H1 (cell line): ENCODE measurements at regions not wholly inside any gene's neighbourhood (a gene's known extent, or its start where the extent isn't known, plus 50 kb on each side); places are given as distances from the start of the nearest gene placed in this dataset.

Experiments
- CTCF ChIA-PET: fragments of 300-600 bp; sonication (Branson Sonifier 250); formaldehyde crosslinking; loops from one replicate; lab custom pipeline; 2021; ENCODE audit not compliant: partially characterized antibody; lab: Charles Lee
- POLR2A ChIA-PET: fragments of 300-600 bp; sonication (Branson Sonifier 250); formaldehyde crosslinking; loops from one replicate; lab custom pipeline; 2021; ENCODE audit warnings: inconsistent platforms; ENCODE audit not compliant: partially characterized antibody; lab: Charles Lee
- DNase-seq, 2 experiments: peaks; one replicate each; pipeline versions ENCODE4 v3.0.0 to v3.0.0-alpha.2; 2010 to 2022; ENCODE audit warnings: low spot score in 2 of 2, low read depth in 1 of 2, mixed read lengths in 1 of 2
- FAIRE-seq: peaks from 2 replicates; lab custom pipeline; 2011; peaks lifted over from hg19 to GRCh38; lab: Jason Lieb, UNC
- H2AFZ ChIP-seq: 2 replicates; pipeline ENCODE4 v1.8.1; 2012; ENCODE audit warnings: low read length, inconsistent platforms
- H2AK5ac ChIP-seq: 2 replicates; pipeline ENCODE4 v1.6.1; 2013; ENCODE audit warnings: low read depth, low read length
- H2BK120ac ChIP-seq: replicated peaks from 2 replicates; pipeline ENCODE3; 2013; ENCODE audit warnings: low read depth, low read length, inconsistent platforms
- H2BK12ac ChIP-seq: 2 replicates; pipeline ENCODE4 v1.6.1; 2013; ENCODE audit warnings: low read depth, low read length
- H2BK15ac ChIP-seq: 2 replicates; pipeline ENCODE4 v1.6.1; 2013; ENCODE audit warnings: low read length
- H2BK20ac ChIP-seq: 2 replicates; pipeline ENCODE4 v1.6.1; 2013; ENCODE audit warnings: low read length
- H2BK5ac ChIP-seq: 2 replicates; pipeline ENCODE4 v1.6.1; 2013; ENCODE audit warnings: low read depth, low read length
- H3K14ac ChIP-seq: 2 replicates; pipeline ENCODE4 v1.6.1; 2013; ENCODE audit warnings: inconsistent platforms; ENCODE audit not compliant: insufficient read length
- H3K18ac ChIP-seq: 2 replicates; pipeline ENCODE4 v1.6.1; 2013; ENCODE audit warnings: low read length; ENCODE audit errors: extremely low read depth
- H3K23ac ChIP-seq: 2 replicates; pipeline ENCODE4 v1.6.1; 2013; ENCODE audit warnings: inconsistent platforms; ENCODE audit not compliant: insufficient read length
- H3K23me2 ChIP-seq: 2 replicates; pipeline ENCODE4 v1.6.1; 2013; ENCODE audit warnings: low read depth, low read length
- H3K27ac ChIP-seq: 2 replicates; pipeline ENCODE4 v1.6.1; 2011; ENCODE audit warnings: low read depth, low read length, inconsistent platforms
- H3K27me3 ChIP-seq, 4 experiments: replicated peaks in 1 of 4; 1 replicate in 1 of 4; 2 replicates in 3 of 4; pipeline versions ENCODE4 v1.6.1 to v1.8.1; 2011 to 2013; ENCODE audit warnings: low read length in 3 of 4, mild to moderate bottlenecking in 3 of 4, inconsistent platforms in 2 of 4, mixed read lengths in 2 of 4, moderate library complexity in 1 of 4; ENCODE audit not compliant: control insufficient read depth in 3 of 4, insufficient read depth in 3 of 4; ENCODE audit errors: extremely low read depth in 1 of 4
- H3K36me3 ChIP-seq, 4 experiments: 2 replicates each; pipeline versions ENCODE4 v1.6.1 to v1.8.1; 2011 to 2013; ENCODE audit warnings: mild to moderate bottlenecking in 4 of 4, low read length in 3 of 4, moderate library complexity in 2 of 4, control low read depth in 1 of 4, inconsistent platforms in 1 of 4; ENCODE audit not compliant: insufficient read depth in 4 of 4, control insufficient read depth in 2 of 4
- H3K4ac ChIP-seq: replicated peaks from 2 replicates; pipeline ENCODE3; 2013; ENCODE audit warnings: low read length, low read depth, mixed read lengths, inconsistent platforms; ENCODE audit not compliant: insufficient read length
- H3K4me1 ChIP-seq, 4 experiments: replicated peaks in 1 of 4; 1 replicate in 1 of 4; 2 replicates in 3 of 4; pipeline versions ENCODE4 v1.6.1 to v1.8.1; 2011 to 2013; ENCODE audit warnings: low read length in 3 of 4, inconsistent platforms in 2 of 4, mixed read lengths in 1 of 4; ENCODE audit not compliant: insufficient read depth in 4 of 4, control insufficient read depth in 3 of 4
- H3K4me2 ChIP-seq, 2 experiments: 2 replicates each; pipeline versions ENCODE4 v1.6.1 to v1.8.1; 2011 to 2013; ENCODE audit warnings: low read depth in 2 of 2, low read length in 2 of 2, control low read depth in 1 of 2, inconsistent platforms in 1 of 2, mild to moderate bottlenecking in 1 of 2; ENCODE audit not compliant: insufficient read depth in 1 of 2
- H3K4me3 ChIP-seq, 4 experiments: fragments of 200-600, 300-600 bp in 1 of 4; sonication (generic), shearing (Covaris generic), sonication (Bioruptor Twin) in 1 of 4; 2 replicates each; pipeline versions ENCODE4 v1.5.1 to v1.8.1; 2011 to 2016; ENCODE audit warnings: low read length in 4 of 4, low read depth in 3 of 4, control low read depth in 2 of 4, inconsistent platforms in 2 of 4, mild to moderate bottlenecking in 2 of 4, mixed read lengths in 1 of 4, moderate library complexity in 1 of 4; ENCODE audit not compliant: insufficient read depth in 2 of 4; ENCODE audit errors: extremely low read depth in 1 of 4
- H3K56ac ChIP-seq: replicated peaks from 2 replicates; pipeline ENCODE3; 2013; ENCODE audit warnings: low read depth, mild to moderate bottlenecking, mixed read lengths, low read length, inconsistent platforms; ENCODE audit not compliant: insufficient read length
- H3K79me1 ChIP-seq: 2 replicates; pipeline ENCODE4 v1.6.1; 2013; ENCODE audit warnings: low read depth, low read length, control low read depth
- H3K79me2 ChIP-seq, 2 experiments: 2 replicates each; pipeline versions ENCODE4 v1.6.1 to v1.8.1; 2012 to 2013; ENCODE audit warnings: low read length in 2 of 2, mild to moderate bottlenecking in 2 of 2, inconsistent platforms in 1 of 2; ENCODE audit not compliant: insufficient read depth in 2 of 2, control insufficient read depth in 1 of 2
- H3K9ac ChIP-seq, 4 experiments: replicated peaks in 1 of 4; 1 replicate in 1 of 4; 2 replicates in 3 of 4; pipeline versions ENCODE4 v1.6.1 to v1.8.1; 2011 to 2013; ENCODE audit warnings: low read depth in 3 of 4, low read length in 3 of 4, control low read depth in 2 of 4, mild to moderate bottlenecking in 2 of 4, moderate library complexity in 2 of 4, inconsistent platforms in 1 of 4; ENCODE audit errors: extremely low read depth in 1 of 4
- H3K9me3 ChIP-seq, 2 experiments: 2 replicates each; pipeline versions ENCODE4 v1.6.1 to v1.8.1; 2012 to 2013; ENCODE audit warnings: mild to moderate bottlenecking in 2 of 2, moderate library complexity in 2 of 2, control low read depth in 1 of 2, inconsistent platforms in 1 of 2, low read depth in 1 of 2, low read length in 1 of 2, mixed read lengths in 1 of 2; ENCODE audit not compliant: insufficient read depth in 2 of 2
- H4K20me1 ChIP-seq, 2 experiments: replicated peaks in 1 of 2; 2 replicates each; pipeline versions ENCODE3 to v1.8.1; 2011 to 2013; ENCODE audit warnings: inconsistent platforms in 2 of 2, low read length in 2 of 2, mild to moderate bottlenecking in 1 of 2; ENCODE audit not compliant: insufficient read depth in 2 of 2, control insufficient read depth in 1 of 2
- H4K5ac ChIP-seq: 2 replicates; pipeline ENCODE4 v1.6.1; 2013; ENCODE audit warnings: low read length, low read depth, mixed read lengths, inconsistent platforms; ENCODE audit not compliant: insufficient read length
- H4K8ac ChIP-seq: 2 replicates; pipeline ENCODE4 v1.8.0; 2013; ENCODE audit warnings: mild to moderate bottlenecking, moderate library complexity, low read length, inconsistent platforms; ENCODE audit not compliant: insufficient read depth; ENCODE audit errors: extremely low read depth
- H4K91ac ChIP-seq: replicated peaks from 2 replicates; pipeline ENCODE3; 2013; ENCODE audit warnings: low read length, mixed read lengths, inconsistent platforms; ENCODE audit not compliant: insufficient read length
- BACH1 ChIP-seq: IDR thresholded peaks from 2 replicates; pipeline ENCODE4 v1.6.1; 2012; ENCODE audit warnings: low read length, improper control_type of control experiment
- WGBS, 2 experiments: shearing (Covaris generic) in 1 of 2; methylation state at CpG; one replicate each; pipeline versions ENCODE4 v1.1.6 to v1.1.7; 2013 to 2015; ENCODE audit warnings: low lambda C conversion rate in 2 of 2, mixed read lengths in 2 of 2, inconsistent platforms in 1 of 2, low coverage in 1 of 2, missing lambda C conversion rate in 1 of 2; ENCODE audit not compliant: insufficient replicate concordance in 2 of 2, insufficient coverage in 1 of 2, insufficient read length in 1 of 2; ENCODE audit errors: extremely low coverage in 1 of 2, missing lambda C conversion rate in 1 of 2; 5-methylcytosine and 5-hydroxymethylcytosine counted together

GRCh38 chr3:144177649-144178048 lies 206.0 kb downstream of the DIPK2A start:
- no peak for DNase-seq
- no peak overlapping the region for H3K27ac ChIP-seq

More at GRCh38 chr3:144177649-144178048, 206.0 kb downstream of the DIPK2A start:
- no peak overlapping the region for H3K9ac ChIP-seq
- H4K5ac ChIP-seq: no peak overlapping the region
- no peak overlapping the region for H2AK5ac ChIP-seq
- H3K4me3 ChIP-seq: no peak overlapping the region
- H3K36me3 ChIP-seq: no peaks in the 10 kb centered on the region
- no peak overlapping the region for H2BK15ac ChIP-seq
- ChIA-PET CTCF (no interaction called here), POLR2A (no interaction called here)
- H4K91ac ChIP-seq: no peak overlapping the region
- H3K14ac ChIP-seq: no peak overlapping the region
- no peak overlapping the region for H3K4me2 ChIP-seq
- no peak overlapping the region for H2BK12ac ChIP-seq
- no peak for FAIRE-seq
- H3K9me3 ChIP-seq: no peaks in the 10 kb centered on the region
- H3K27me3 ChIP-seq: no peaks in the 10 kb centered on the region
- no peaks in the 10 kb centered on the region for H3K79me1 ChIP-seq
- TF ChIP-seq BACH1: no peak
- TF ChIP-seq, all 59 proteins: peak for 0
- H3K23me2 ChIP-seq: no peaks in the 10 kb centered on the region; the same call in 1 of the 2 replicates
- no peak overlapping the region for H2AFZ ChIP-seq
- H3K23ac ChIP-seq: no peak overlapping the region
- H3K4ac ChIP-seq: no peak overlapping the region
- H2BK5ac ChIP-seq: no peak overlapping the region
- no peak overlapping the region for H3K18ac ChIP-seq
- WGBS, 2 experiments: 94% methylated on average over 2 of the region's 2 CpGs; no CpG with 5 or more reads in 1 of the 2 experiments
- H4K8ac ChIP-seq: no peak overlapping the region
- H3K56ac ChIP-seq: no peak overlapping the region
- no peak overlapping the region for H2BK20ac ChIP-seq
- H4K20me1 ChIP-seq: no peaks in the 10 kb centered on the region
- no peaks in the 10 kb centered on the region for H3K79me2 ChIP-seq
- H2BK120ac ChIP-seq: no peak overlapping the region
- no peaks in the 10 kb centered on the region for H3K4me1 ChIP-seq
